ENCODE measurements at regions not wholly inside any gene's neighbourhood (a gene's known extent, or its start where the extent isn't known, plus 50 kb on each side); places are given as distances from the start of the nearest gene placed in this dataset.

DNA sequence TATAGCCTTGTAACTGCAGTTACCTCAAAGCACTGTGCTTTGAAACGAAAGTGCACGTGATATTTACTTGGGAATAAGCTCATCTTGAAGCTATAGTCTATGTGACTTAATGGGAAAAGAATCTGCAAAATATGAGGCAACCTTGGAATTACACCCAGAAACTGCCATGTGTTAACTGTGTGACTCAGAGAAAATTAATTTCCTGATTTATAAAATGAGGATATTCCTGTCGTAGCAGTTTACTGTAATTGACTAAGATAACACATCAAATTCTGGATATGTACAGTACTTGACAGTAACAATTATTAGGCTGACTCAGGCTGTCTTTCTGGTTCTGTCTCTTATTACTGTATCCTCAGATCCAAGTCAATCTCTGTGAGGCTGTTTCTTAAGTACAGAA is 1079.9 kb upstream of the ACO1 start:
- CTCF ChIA-PET = interaction anchor here (0.7 to 0.9 kb wide), 3 partner anchors 20 to 506 kb away, joined by 3 to 4 read pairs (median 3); no protein-coding TSS in a partner anchor
- TF ChIP-seq, protein P1, sequence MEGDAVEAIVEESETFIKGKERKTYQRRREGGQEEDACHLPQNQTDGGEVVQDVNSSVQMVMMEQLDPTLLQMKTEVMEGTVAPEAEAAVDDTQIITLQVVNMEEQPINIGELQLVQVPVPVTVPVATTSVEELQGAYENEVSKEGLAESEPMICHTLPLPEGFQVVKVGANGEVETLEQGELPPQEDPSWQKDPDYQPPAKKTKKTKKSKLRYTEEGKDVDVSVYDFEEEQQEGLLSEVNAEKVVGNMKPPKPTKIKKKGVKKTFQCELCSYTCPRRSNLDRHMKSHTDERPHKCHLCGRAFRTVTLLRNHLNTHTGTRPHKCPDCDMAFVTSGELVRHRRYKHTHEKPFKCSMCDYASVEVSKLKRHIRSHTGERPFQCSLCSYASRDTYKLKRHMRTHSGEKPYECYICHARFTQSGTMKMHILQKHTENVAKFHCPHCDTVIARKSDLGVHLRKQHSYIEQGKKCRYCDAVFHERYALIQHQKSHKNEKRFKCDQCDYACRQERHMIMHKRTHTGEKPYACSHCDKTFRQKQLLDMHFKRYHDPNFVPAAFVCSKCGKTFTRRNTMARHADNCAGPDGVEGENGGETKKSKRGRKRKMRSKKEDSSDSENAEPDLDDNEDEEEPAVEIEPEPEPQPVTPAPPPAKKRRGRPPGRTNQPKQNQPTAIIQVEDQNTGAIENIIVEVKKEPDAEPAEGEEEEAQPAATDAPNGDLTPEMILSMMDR (conservative IDR thresholded peaks at IDR 0.05; ENCODE audit: low read depth) = no peak
- no peak overlapping the region for H3K27ac ChIP-seq
- peak; percentile 68 for DNase-seq (ENCODE audit: low spot score)
- POLR2A ChIA-PET (ENCODE audit: low non-redundant PET) = no interaction called here

DNA sequence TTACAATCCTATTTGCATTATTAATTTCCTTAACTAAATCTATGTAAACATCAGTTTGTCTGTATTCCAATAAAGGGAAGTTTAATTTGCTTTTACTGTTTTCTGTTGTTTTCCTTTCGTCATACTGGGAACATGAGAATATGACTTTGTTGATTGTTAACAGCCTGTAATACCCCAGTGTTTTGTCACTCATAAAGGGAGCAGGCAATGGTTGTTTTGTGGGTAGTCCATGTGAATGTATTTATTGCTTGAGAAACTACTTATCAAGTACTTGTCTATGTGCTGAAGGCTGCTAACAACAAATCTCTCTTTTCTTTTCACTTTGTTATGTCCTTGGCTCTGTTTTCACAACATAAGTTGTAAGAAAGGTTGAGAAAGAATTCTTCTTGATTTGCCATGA is 1070.2 kb upstream of the ACO1 start:
- CTCF ChIA-PET = no interaction called here
- TF ChIP-seq, protein P1 (conservative IDR thresholded peaks at IDR 0.05; ENCODE audit: low read depth) = no peak
- H3K27ac ChIP-seq = no peak overlapping the region
- POLR2A ChIA-PET (ENCODE audit: low non-redundant PET) = no interaction called here
- no peak for DNase-seq (ENCODE audit: low spot score)

DNA sequence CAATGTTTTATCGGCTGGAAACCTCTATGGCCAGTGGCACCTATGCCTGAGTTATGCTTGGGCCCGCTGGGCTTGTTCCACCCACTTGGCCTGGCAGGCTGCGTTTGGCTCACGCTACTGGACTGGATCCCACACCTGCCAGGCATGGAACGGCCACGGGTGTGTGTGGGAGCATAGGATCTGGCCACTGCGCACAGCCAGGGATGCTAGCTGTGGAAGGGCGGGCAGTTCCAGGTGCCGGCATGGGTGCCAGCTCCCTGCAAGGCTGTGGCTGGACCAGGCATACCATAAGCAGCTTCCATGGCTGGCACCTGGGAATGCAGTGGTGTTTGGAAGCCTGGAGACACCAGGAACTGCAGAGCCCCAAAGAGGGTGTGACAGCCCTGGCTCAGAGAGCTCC is 1063.9 kb upstream of the ACO1 start:
- no peak overlapping the region for H3K27ac ChIP-seq
- ChIA-PET POLR2A (ENCODE audit: low non-redundant PET) (no interaction called here), CTCF (interaction anchor here (0.5 kb wide), 1 partner anchor 62 kb away, joined by 6 read pairs; no protein-coding TSS in a partner anchor)
- no peak for DNase-seq (ENCODE audit: low spot score)
- TF ChIP-seq, protein P1 (conservative IDR thresholded peaks at IDR 0.05; ENCODE audit: low read depth) = no peak

DNA sequence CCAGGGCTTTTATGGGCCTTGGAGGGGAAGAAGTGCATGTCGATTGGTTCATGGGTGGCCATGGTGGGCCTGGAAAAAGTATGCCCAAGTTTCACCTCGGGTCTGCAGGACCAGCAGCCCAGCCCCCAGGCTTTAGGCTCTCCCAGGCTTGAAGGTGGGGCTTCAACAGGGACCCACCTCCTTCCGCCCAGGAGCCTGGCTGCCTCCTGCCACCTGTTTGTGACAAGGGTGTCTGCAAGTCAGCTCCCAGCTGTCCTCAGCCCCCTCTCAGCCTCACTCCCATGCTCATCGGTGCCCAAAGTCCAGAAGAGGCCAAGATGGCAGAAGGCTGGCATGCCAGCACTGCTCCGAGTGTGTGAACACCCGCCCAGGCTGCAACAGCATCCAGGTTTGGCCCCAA is 1063.2 kb upstream of the ACO1 start:
- no peak overlapping the region for H3K27ac ChIP-seq
- TF ChIP-seq, protein P1 (conservative IDR thresholded peaks at IDR 0.05; ENCODE audit: low read depth) = no peak
- DNase-seq (ENCODE audit: low spot score) = no peak
- ChIA-PET POLR2A (ENCODE audit: low non-redundant PET) (no interaction called here), CTCF (no interaction called here)

DNA sequence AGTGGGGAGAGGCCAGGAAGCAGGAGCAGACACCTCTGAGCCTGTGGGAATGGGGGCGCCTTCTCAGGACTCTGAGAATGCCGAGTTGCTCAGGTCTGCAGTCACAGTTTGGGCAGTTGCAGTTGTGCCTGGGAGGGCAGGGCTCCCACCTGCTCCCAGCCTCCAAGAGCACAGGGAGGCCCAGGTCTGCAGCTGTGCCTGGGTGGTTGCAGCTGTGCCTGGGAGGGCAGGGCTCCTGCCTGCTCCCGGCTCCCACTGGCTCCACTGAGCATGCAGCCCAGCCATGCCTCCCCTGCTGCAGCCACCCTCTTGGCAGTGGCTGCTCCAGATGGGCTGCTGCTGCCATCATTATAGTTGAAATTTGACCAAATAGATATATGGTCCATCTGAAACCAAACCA is 1062.8 kb upstream of the ACO1 start:
- CTCF ChIA-PET = no interaction called here
- H3K27ac ChIP-seq = no peak overlapping the region
- POLR2A ChIA-PET (ENCODE audit: low non-redundant PET) = no interaction called here
- DNase-seq (ENCODE audit: low spot score) = no peak
- TF ChIP-seq, protein P1 (conservative IDR thresholded peaks at IDR 0.05; ENCODE audit: low read depth) = no peak

DNA sequence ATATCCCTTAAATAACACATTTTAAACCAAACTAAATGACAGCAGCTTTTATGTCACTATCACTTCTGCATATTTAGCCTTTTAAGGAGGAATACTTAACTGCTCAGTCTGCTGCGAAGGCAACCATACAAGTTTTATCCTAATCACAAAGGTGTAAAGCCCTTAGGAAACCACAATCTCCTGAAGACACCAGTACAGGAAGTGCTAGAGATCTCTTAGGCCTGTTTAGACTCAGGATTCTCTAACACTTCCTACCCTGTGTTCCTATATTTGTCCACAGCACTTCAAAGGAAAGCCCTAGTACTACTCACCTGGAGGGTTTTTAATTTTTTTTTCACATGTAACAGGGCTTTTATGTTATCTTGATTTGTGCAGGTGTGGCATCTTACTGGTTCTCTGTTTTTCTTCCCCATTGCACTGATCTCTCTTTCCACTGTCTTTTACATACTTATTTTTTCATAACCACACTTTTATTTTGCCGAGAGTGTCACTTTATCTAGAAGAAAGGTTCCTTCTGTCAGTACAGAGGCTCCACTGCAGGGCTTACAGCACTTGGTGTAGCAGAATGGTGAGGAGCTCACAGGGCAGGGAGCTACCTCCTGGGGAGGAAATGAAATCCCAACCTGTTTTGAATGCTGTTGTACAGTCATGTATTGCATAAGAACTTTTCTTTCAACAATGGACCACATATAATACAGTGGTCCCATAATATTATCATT is 1060.6 kb upstream of the ACO1 start:
- CTCF ChIA-PET = no interaction called here
- POLR2A ChIA-PET (ENCODE audit: low non-redundant PET) = no interaction called here
- TF ChIP-seq, protein P1 (conservative IDR thresholded peaks at IDR 0.05; ENCODE audit: low read depth) = no peak
- no peak for DNase-seq (ENCODE audit: low spot score)
- no peak overlapping the region for H3K27ac ChIP-seq

Measured in RWPE1 (cell line).